RWPE1 (cell line): ENCODE measurements at regions not wholly inside any gene's neighbourhood (a gene's known extent, or its start where the extent isn't known, plus 50 kb on each side); places are given as distances from the start of the nearest gene placed in this dataset.

Source experiments
- CTCF ChIA-PET: fragments of 350-600 bp; sonication (Branson Sonifier 250); formaldehyde crosslinking; extraction: SDS; loops from one replicate; lab custom pipeline; 2021; lab: Yijun Ruan, JAX
- POLR2A ChIA-PET: fragments of 400-600 bp; formaldehyde crosslinking; extraction: SDS; loops from one replicate; lab custom pipeline; 2020; ENCODE audit warnings: antibody characterized with exemption; ENCODE audit not compliant: low non-redundant PET; lab: Yijun Ruan, JAX
- DNase-seq: peaks from one replicate; pipeline ENCODE4 v3.0.0; 2012; ENCODE audit warnings: low spot score
- H3K27ac ChIP-seq: fragments of 450-650 bp; 2 replicates; pipeline ENCODE4 v1.5.1; 2017
- CTCF ChIP-seq: fragments of 450-650 bp; conservative IDR thresholded peaks from 2 replicates; pipeline ENCODE4 v1.5.1; 2017; ENCODE audit warnings: low read depth, mild to moderate bottlenecking

GRCh38 chr3:22994781-22995180, 208.3 kb upstream of the UBE2E2 start:
- CTCF ChIA-PET: interaction anchor here (0.6 kb wide), 1 partner anchor 1357 kb away, joined by 3 read pairs; no protein-coding TSS in a partner anchor
- no peak overlapping the region for H3K27ac ChIP-seq
- POLR2A ChIA-PET: no interaction called here
- no peak for DNase-seq
- no peak for TF ChIP-seq CTCF

- ChIA-PET CTCF (no interaction called here), POLR2A (no interaction called here)
- no peak overlapping the region for H3K27ac ChIP-seq
- DNase-seq: no peak
- no peak for TF ChIP-seq CTCF
Observed at GRCh38 chr3:22996920-22997571, 206.1 kb upstream of the UBE2E2 start.

GRCh38 chr3:23000371-23000770, 202.8 kb upstream of the UBE2E2 start:
- ChIA-PET CTCF (interaction anchor here (0.6 kb wide), 1 partner anchor 24 kb away, joined by 4 read pairs; no protein-coding TSS in a partner anchor), POLR2A (no interaction called here)
- no peak for TF ChIP-seq CTCF
- no peak for DNase-seq
- no peak overlapping the region for H3K27ac ChIP-seq

- DNase-seq: no peak
- ChIA-PET CTCF (no interaction called here), POLR2A (no interaction called here)
- H3K27ac ChIP-seq: no peak overlapping the region
- no peak for TF ChIP-seq CTCF
Observed at GRCh38 chr3:23002151-23002550, 201.0 kb upstream of the UBE2E2 start.

- DNase-seq: no peak
- CTCF ChIA-PET: no interaction called here
- TF ChIP-seq CTCF: no peak
- H3K27ac ChIP-seq: no peak overlapping the region
- POLR2A ChIA-PET: no interaction called here
Observed at GRCh38 chr3:23002836-23003732, 200.0 kb upstream of the UBE2E2 start.

- DNase-seq: no peak
- POLR2A ChIA-PET: no interaction called here
- CTCF ChIA-PET: no interaction called here
- no peak overlapping the region for H3K27ac ChIP-seq
- no peak for TF ChIP-seq CTCF
Observed at GRCh38 chr3:23003733-23004046, 199.4 kb upstream of the UBE2E2 start.
